Liver (tissue), 3 donors: ENCODE measurements at regions not wholly inside any gene's neighbourhood (a gene's known extent, or its start where the extent isn't known, plus 50 kb on each side); places are given as distances from the start of the nearest gene placed in this dataset.

ENCODE experiments used
- FOXA1 ChIP-seq: IDR thresholded peaks from 2 replicates; pipeline ENCODE4 v1.6.1; 2016; ENCODE audit warnings: antibody characterized with exemption
- GABPA ChIP-seq, 2 donors: IDR thresholded peaks in 1 of 2; conservative IDR thresholded peaks in 1 of 2; 2 replicates each; pipeline ENCODE4 v1.6.1; 2016; ENCODE audit warnings: antibody characterized with exemption in 2 of 2, mild to moderate bottlenecking in 1 of 2, moderate library complexity in 1 of 2
- YY1 ChIP-seq: IDR thresholded peaks from 2 replicates; pipeline ENCODE4 v1.6.1; 2016; ENCODE audit warnings: antibody characterized with exemption, mild to moderate bottlenecking
- TF ChIP-seq, protein P1 (sequence below): IDR thresholded peaks from 2 replicates; pipeline ENCODE4 v1.6.1; 2016; ENCODE audit warnings: antibody characterized with exemption
- TF ChIP-seq, protein P2 (sequence below): IDR thresholded peaks from 2 replicates; pipeline ENCODE4 v1.6.1; 2016; ENCODE audit warnings: antibody characterized with exemption, mild to moderate bottlenecking
- TF ChIP-seq, protein P3 (sequence below): fragments of 150-350 bp; IDR thresholded peaks from 2 replicates; pipeline ENCODE4 v1.5.1; 2017; ENCODE audit warnings: improper control_type of control experiment, low read depth, low read length; ENCODE audit not compliant: missing input control
- donor health status: healthy.
- donor health status: healthy.

DNA sequence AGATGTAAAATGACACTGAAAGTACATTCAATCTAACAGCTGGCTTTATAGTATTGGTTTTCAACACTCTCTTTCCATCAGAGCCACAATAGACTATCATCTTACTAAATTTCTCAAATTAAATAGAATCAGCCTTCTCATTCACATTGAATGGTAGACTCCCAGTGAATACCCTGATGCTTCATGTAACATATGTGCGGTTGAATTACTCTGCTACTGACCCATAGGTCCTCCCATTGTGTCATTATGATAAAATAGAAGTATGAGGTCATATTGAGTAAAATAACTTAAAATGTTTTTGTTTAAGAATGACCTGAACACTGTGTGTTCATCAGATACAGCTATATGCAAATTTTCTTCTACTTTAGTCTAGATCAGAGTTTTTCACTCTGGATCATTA is 75.9 kb upstream of the ADAMTSL1 start:
- TF ChIP-seq, protein P1, sequence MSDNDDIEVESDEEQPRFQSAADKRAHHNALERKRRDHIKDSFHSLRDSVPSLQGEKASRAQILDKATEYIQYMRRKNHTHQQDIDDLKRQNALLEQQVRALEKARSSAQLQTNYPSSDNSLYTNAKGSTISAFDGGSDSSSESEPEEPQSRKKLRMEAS, result no peak
- TF ChIP-seq, protein P2, sequence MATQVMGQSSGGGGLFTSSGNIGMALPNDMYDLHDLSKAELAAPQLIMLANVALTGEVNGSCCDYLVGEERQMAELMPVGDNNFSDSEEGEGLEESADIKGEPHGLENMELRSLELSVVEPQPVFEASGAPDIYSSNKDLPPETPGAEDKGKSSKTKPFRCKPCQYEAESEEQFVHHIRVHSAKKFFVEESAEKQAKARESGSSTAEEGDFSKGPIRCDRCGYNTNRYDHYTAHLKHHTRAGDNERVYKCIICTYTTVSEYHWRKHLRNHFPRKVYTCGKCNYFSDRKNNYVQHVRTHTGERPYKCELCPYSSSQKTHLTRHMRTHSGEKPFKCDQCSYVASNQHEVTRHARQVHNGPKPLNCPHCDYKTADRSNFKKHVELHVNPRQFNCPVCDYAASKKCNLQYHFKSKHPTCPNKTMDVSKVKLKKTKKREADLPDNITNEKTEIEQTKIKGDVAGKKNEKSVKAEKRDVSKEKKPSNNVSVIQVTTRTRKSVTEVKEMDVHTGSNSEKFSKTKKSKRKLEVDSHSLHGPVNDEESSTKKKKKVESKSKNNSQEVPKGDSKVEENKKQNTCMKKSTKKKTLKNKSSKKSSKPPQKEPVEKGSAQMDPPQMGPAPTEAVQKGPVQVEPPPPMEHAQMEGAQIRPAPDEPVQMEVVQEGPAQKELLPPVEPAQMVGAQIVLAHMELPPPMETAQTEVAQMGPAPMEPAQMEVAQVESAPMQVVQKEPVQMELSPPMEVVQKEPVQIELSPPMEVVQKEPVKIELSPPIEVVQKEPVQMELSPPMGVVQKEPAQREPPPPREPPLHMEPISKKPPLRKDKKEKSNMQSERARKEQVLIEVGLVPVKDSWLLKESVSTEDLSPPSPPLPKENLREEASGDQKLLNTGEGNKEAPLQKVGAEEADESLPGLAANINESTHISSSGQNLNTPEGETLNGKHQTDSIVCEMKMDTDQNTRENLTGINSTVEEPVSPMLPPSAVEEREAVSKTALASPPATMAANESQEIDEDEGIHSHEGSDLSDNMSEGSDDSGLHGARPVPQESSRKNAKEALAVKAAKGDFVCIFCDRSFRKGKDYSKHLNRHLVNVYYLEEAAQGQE, result no peak
- TF ChIP-seq, protein P3, sequence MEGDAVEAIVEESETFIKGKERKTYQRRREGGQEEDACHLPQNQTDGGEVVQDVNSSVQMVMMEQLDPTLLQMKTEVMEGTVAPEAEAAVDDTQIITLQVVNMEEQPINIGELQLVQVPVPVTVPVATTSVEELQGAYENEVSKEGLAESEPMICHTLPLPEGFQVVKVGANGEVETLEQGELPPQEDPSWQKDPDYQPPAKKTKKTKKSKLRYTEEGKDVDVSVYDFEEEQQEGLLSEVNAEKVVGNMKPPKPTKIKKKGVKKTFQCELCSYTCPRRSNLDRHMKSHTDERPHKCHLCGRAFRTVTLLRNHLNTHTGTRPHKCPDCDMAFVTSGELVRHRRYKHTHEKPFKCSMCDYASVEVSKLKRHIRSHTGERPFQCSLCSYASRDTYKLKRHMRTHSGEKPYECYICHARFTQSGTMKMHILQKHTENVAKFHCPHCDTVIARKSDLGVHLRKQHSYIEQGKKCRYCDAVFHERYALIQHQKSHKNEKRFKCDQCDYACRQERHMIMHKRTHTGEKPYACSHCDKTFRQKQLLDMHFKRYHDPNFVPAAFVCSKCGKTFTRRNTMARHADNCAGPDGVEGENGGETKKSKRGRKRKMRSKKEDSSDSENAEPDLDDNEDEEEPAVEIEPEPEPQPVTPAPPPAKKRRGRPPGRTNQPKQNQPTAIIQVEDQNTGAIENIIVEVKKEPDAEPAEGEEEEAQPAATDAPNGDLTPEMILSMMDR, result no peak
- TF ChIP-seq YY1 (no peak), FOXA1 (no peak), GABPA (IDR thresholded peaks at IDR 0.05 in 1 of 2, conservative IDR thresholded peaks at IDR 0.05 in 1 of 2) (no peak)
